HG03280 (cell line): ENCODE measurements at regions not wholly inside any gene's neighbourhood (a gene's known extent, or its start where the extent isn't known, plus 50 kb on each side); places are given as distances from the start of the nearest gene placed in this dataset.
"Not testable (repeated sequence)": the region's sequence is repeated elsewhere in the genome, so short reads cannot be mapped to it uniquely, and the experiment has no call there.

Experiments
- ATAC-seq: cut with Tn5 transposase; IDR thresholded peaks from one replicate; pipeline ENCODE4 v1.9.1; 2021; ENCODE audit warnings: mild to moderate bottlenecking, moderate library complexity; ENCODE audit not compliant: unreplicated experiment

DNA sequence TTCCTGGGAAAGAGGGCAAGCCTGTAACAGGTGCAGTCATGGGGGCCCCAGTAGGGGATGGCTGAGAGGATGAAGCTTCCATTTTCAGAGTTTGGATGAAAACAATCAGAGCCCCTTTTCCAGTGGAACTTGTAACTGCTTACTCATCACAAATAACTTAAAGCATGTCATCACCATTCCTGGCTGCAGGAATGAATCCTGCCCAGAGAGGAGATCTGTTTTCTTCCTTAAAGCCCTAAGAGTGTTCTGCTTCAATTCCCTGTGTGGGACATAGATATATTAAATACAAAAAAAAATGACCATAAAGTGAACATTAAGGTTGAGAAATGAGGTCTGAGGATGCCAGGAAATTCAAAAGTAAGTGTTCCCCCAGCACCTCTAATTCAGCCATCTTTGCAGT lies 183.4 kb upstream of the MEIS1 start:
- ATAC-seq, result no peak

DNA sequence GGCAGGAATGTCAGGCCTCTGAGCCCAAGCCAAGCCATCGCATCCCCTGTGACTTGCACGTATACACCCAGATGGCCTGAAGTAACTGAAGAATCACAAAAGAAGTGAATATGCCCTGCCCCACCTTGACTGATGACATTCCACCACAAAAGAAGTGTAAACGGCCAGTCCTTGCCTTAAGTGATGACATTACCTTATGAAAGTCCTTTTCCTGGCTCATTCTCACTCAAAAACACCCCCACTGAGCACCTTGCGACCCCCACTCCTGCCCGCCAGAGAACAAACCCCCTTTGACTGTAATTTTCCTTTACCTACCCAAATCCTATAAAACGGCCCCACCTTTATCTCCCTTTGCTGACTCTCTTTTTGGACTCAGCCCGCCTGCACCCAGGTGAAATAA lies 185.8 kb upstream of the MEIS1 start:
- ATAC-seq, result not testable (repeated sequence)

DNA sequence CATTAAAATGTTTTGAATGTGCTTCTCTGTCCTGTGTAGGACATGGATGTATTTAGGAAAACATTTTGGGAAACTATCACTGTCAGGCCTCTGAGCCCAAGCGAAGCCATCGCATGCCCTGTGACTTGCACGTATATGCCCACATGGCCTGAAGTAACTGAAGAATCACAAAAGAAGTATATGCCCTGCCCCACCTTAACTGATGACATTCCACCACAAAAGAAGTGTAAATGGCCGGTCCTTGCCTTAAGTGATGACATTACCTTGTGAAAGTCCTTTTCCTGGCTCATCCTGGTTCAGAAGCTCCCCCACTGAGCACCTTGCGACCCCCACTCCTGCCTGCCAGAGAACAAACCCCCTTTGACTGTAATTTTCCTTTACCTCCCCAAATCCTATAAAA lies 191.1 kb upstream of the MEIS1 start:
- ATAC-seq, result not testable (repeated sequence)

DNA sequence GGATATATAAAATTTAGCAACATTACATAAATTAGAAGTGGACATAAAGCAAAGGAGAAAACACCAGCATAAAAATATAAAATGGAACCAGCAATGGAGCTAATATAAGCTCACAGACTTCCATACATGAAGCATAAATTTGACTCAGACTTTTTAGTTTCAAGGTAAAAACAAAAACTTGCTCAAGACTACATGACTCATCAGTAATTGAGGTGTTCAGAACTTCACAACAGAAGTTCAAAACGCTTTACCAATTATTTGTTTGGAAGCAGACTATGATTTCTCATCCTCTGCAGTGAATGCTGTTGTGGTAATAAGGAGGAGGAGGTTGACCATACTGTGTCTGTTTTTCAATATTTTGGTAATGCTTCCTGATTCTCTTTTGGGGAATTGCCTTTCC lies 192.0 kb upstream of the MEIS1 start:
- ATAC-seq, result not testable (repeated sequence)

DNA sequence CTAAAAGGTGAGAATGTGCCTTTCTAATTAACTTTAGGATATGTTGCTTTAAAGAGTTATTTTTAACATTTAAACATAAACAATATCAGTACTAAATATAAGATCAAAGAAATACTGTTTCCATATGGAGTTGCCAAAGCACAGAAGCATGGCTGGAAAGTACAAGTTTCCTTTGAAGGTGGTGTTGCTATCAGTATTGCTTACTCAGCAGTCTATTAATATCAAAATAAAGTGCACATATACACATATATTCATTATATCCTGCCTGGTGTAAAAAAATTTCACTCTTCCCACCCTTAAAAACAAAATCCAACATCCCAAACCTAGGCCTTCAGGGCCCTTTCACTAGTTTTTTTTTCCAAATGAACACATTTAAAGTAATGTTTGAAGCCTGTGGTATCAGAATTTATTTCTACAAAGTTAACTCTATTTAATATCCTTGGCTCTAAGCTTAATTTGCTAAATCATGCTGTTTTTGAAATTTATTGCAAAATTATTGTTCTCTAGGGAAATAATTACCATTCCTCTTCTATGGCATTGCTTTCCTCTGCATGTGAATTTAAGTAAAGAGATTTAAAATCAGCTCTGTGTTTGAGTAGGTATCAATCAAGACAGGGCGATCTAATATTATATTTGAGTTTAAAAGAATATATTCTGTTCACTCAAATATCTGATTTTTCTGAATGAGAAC lies 192.7 kb upstream of the MEIS1 start:
- no peak for ATAC-seq

DNA sequence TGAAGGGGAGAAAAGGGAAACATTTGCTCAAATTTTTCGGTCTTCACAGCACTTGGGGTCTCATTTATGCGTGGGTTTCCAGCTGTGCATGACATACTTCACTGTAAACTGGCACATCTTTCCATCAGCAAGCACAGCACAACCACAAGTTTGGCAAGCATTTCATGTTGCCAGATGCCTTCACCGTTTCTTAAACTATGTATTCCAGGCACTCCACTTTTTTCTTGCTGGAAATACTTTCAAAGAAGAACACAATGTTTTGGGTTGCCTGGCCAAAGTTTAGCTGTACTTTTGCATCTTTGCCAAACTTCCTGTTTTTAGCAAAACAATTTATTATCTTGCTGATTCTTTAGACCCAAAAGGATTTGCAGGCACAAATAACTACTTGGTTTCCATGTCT lies 194.6 kb upstream of the MEIS1 start:
- no peak for ATAC-seq

DNA sequence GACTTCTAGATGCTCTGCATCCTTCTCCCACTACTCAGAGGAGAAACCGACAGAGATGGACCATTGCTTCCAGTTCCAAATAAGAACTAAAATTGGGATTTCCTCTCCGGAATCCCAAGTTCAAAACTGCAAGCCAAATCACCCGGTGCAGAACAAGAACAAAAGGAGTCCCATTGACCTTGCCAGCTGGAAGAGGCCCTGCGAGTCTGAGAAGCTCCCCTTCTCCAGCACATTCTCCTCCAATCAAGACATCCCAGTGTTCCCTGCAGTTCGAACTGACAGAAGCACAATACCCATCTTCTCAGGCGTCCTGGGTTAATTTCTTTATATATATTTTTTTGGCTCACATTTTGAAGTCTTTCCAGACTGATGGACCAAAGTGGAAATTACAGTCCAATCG lies 195.3 kb upstream of the MEIS1 start:
- ATAC-seq, result no peak

DNA sequence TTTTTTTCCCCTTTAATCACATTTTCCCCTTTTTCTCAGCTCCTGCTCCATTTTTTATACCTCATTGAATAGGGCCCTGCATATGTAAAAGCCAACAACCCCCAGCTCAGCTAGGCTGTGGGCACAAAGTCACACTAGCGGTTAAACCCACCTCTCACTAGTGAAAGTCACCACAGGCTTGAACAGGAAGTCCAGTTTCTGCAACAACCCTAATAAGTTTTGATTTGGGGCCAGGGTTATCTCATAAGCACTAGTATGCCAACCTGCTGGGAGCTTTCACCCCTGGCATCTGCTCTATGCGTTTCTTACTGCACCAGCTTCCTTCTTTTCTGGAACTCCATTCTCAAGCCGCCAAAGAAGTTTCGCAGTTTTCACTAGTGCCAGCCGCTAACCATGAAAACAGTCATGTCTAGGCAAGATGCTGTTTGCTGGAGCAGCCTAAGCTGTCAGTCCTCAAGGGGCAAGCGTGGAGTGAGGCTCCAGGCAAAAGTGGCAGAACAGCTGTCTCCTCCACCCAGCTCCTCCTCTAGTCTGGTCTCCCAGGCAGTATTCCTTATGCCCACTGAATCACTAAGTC lies 197.0 kb upstream of the MEIS1 start:
- no peak for ATAC-seq

DNA sequence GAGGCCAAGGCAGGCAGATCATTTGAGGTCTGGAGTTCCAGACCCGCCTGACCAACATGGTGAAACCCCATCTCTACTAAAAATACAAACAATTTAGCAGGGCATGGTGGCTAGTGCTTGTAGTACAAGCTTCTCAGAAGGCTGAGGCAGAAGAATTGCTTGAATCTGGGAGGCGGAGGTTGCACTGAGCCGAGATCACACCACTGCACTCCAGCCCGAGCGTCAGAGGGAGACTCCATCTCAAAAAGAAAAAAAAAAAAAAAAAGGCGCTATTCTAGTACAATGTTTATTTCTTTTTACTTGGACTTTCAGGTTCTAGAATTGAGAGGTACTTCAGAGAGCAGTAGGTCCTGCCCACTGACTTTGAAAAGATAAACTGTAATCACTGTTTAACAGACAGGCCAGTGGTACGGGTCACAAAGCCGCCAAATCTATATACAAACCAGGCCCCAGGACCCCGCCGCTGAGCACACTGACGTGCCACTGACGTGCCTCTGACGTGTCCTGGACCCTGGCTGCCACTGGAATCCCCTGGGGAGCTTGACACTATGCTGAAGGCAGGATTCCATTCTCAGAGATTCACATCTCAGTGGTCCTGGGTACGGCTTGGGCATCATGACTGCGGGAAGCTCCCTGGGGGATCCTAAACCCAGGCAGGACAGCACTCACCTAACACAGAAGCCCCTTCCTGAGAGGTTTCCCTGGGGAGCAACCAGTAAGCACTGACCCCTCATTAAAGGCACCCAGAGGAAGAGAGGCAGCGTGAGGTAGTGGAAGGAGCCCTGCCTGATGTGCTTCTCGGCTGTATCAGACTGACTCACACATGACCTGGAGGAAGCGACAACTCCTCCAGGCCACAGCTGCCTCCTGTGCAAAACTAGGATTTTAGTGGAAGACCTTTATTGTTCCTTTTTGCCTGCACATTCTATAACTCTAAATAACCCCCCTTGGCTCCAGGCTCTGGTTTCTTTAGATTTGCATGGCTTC lies 197.8 kb upstream of the MEIS1 start:
- no peak for ATAC-seq

DNA sequence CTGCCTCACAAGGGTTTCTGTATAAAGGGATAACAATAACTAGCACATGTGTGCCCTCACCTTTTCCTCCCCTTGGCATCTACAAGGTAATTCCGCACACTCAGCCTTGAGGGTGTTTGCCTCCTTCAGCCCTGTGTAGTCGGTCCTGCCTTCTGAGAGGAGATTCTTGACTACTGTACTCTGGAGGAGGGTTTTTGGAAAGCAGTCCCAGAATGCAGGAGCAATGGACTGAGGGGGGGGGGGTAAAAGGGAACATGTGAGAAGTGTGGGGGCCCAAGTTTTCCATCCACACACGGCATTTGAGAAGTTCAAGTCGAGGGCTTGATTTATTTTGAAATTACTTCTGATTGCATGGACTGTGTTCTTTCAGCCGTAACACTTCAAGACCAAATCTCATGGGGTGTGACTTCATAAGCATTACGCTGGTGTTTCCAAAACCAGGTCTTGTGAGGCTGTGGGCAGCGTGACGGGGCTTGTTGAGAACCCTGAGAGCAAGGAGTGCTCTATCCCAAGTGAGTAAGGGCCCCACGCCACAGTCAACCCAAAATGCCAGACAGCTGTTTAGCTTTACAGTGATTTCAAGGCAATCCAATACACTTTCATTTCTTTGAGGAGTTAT lies 198.7 kb upstream of the MEIS1 start:
- no peak for ATAC-seq

DNA sequence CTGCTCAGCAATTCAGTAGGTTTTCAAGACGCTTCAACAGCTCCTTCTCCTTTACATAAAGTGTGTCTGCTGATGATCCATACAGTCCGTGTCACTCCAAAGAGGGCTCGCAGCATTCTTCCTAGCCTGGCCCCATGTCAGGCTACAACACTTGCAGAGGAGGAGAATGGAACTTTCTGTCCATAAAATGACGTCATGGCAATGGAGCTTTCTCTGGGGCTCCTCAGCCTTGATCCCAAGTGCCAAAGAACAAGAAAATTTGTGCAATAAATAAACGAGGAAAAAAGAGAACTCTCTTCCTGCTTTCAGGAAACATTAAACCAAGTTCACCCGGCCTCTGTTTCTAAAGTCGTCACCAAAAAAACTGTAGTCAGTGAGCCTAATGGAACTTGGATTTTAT lies 199.5 kb upstream of the MEIS1 start:
- ATAC-seq, result no peak

DNA sequence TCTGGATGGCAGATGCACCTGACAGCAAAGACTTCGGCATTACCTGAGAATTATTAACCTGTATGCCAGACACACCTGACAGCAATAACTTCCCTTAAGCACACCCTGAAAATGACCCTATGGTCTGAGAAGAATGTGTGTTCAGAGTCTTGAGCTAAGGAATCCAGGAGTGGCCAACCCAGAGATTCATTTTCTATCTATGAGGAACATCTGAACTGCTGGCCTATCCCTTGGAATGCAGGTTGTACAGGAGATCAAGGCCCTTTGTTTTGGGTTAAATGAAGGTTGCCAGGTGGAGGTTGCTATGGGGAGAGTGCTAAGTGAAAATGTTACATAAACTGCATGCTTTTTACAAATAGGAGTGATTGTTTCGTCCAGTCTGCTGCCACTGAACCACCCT lies 200.9 kb upstream of the MEIS1 start:
- ATAC-seq, result no peak

DNA sequence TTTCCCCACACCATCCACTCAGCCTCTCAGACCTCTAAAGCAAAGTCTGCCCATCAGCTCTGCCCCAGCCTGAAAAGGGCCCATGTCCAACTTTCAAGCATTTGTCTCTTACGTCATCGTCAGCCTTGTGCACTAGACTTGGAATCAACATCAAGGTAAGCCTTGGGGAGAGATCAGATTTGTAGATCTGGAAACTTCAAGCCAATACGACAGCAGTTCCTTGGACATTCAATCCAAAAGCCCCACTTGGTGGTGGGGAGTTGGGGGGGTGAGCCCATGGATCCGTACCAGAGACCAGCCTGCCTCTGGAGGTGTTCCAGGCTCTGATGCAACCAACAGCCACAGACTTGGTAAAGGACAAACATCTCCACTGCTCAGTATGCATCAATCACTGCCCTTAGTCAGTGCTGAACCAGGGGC lies 206.8 kb upstream of the MEIS1 start:
- no peak for ATAC-seq

DNA sequence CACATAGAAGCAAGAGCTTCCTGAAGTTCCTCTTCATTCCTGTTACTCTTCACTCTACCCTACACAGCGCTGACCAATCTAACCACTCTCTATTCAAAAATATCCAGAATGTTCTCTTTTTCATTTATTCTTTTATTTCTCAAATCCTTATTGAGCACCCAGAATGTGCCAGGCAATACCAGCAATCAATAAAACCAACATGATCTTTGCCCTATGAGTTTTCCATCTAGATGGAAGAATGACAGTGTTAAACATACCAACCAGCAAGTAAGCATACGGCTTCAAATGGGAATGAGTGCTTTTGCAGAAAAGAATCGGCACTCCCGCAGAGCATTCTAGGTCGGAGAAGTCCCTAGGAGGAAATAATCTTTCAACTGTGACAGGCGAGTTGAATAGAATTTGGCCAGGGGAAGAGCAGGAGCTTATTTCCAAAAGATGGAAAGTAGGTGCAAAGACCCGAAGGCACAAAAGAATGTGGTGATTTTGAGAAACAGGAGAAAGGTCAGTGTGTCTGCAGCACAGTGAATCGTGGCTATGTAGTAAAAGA lies 217.8 kb upstream of the MEIS1 start:
- ATAC-seq, result no peak

DNA sequence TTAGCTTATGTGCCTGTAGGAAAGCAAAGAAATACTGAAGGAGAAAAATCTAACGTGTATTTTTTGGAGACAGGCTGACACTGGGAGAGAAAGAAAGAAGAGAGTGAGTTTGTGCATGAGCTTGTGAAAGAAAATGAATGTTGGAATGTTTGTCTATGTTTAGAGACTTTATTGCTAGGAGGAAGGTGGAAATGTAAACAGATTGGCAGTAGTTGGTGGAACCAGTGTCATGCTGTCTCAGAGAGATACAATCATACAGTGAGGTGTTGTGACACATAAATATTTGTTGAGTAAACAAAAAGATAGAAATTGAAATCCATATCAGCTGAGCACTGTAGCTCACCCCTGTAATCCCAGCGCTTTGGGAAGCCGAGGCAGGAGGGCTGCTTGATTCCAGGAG lies 222.2 kb upstream of the MEIS1 start:
- no peak for ATAC-seq

DNA sequence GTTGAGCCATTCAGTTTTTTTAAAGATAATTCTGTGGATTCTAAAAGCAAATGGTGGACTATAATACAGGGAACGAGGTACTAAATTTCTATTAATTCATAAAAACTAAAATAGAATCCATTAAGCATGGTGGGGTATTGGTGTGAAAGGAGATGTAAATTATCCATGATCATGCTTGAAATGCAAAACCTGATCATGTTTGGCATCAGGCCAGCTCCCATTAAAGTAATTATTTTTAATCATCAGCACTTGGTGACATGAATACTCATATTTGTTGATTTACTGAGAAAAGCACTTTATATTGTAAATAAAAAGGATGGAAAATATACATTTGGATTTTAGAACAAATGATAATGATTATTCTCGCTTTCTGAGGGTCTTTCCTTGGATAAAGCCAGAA lies 232.3 kb upstream of the MEIS1 start:
- ATAC-seq, result no peak

DNA sequence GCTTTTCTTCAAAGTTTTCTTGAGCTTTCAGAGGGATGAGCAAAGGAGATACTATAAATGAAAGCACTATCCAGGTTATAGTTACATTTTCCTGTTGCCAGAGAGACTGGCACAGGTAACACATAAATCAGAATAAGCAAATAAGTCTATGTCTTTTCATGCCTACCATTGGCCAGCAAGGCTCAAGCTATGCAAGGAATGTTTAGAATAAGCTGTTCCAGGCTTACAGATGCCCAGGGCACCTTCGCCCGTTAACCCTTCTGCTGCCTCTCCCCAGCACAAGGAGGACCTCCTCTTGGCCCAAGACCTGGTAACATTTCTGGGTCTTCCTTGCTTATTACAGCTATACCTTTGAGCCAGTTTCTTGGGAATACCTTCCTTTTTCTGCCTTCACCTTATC lies 233.7 kb upstream of the MEIS1 start:
- ATAC-seq, result no peak

DNA sequence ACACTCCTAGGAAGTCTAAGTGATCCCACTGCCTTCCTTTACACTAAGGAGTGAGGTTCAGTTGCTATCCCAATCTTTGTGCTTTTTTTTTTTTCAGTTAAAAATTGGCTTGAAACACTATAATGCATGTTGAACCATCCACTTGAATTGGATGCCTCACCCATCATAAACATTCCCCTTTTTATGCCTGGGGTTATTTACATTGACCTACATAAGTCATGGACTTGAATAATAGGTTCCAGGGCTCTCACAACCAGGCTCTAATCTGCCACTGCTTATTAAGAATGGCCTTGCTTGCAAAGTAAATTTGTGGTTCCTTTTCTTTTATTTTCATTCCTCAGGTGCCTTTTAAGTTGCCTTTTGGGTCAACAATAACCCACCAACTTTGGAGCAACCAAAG lies 236.1 kb upstream of the MEIS1 start:
- ATAC-seq, result no peak

DNA sequence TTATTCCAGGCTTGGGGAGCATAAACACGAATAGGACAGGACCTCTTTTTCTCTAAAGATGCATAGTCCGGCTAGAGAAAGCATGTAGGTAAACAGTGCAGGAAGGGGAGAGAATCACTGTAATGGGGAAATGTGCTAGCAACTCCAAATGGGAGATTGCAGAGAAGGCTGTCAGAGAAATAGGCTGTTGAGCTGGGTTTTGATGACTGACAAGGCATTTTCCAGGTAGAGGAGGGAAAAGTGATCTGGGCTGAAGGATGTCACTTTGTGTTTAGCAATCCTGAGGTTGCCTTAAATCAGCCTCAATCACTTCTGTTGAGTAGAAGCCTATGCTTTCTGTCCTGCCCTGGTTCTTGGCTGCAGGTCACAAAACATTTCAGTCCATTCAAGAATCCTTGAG lies 242.0 kb upstream of the MEIS1 start:
- no peak for ATAC-seq

DNA sequence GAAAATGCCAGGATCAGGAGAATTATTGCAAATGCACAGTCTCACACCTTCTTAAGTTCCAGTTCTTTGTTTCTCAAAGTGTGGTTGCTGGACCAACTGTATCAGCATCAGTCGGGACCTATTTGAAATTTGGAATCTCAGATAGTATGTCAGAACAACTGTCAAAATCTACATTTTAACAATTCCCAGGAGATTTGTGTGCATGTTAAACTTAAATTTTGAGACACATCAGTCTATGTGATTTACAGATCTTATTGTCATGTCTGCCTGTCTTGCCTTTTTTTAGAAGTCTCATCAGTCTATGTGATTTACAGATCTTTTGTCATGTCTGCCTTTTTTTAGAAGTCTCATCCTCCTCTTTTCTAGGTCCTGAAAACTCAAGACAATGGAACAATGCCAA lies 243.6 kb upstream of the MEIS1 start:
- no peak for ATAC-seq

DNA sequence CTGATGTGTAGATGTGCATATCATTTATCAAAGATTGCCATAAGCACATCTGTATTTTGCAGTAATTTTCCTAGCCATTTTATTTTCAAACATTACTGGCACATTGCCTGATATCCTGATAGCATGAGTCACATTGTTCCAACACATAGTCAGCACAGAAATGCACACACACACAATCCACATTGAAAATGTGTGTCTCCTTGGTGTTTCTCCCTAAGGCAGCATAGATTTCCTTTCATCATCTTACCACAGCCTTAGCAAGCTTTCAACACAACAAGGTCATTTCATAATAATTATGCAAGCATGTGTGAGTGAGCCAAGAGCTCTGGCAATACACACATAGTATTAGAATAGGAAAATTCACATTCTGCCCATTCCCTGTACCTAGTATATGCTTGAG lies 245.4 kb upstream of the MEIS1 start:
- no peak for ATAC-seq
